GM12801 (cell line): ENCODE measurements at regions not wholly inside any gene's neighbourhood (a gene's known extent, or its start where the extent isn't known, plus 50 kb on each side); places are given as distances from the start of the nearest gene placed in this dataset.

Experiments used
- TF ChIP-seq, protein P1 (sequence below): IDR thresholded peaks from one replicate; pipeline ENCODE4 v1.5.1; 2011; ENCODE audit warnings: control low read depth; ENCODE audit not compliant: insufficient read length; ENCODE audit errors: extremely low read depth

DNA sequence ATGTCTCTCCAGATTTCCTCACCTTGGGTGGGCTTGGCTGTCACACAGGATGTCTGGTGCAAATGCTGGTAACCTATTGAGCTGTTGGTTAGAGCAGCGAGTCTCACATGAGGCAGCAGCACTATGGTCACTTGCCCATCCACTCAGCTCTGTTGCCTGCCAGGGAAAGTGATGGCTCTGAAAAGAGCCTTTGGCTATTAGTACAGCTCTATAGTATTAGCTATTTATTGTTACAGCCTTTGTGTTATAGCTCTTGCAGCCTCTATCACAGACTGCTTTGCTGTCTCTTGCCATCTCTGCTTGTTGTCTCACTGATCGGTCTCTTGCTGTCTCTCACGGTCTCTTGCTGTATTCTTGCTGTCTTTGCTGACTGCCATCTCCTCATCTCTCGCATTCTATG is 114.3 kb downstream of the MFSD1 start:
- TF ChIP-seq, protein P1, sequence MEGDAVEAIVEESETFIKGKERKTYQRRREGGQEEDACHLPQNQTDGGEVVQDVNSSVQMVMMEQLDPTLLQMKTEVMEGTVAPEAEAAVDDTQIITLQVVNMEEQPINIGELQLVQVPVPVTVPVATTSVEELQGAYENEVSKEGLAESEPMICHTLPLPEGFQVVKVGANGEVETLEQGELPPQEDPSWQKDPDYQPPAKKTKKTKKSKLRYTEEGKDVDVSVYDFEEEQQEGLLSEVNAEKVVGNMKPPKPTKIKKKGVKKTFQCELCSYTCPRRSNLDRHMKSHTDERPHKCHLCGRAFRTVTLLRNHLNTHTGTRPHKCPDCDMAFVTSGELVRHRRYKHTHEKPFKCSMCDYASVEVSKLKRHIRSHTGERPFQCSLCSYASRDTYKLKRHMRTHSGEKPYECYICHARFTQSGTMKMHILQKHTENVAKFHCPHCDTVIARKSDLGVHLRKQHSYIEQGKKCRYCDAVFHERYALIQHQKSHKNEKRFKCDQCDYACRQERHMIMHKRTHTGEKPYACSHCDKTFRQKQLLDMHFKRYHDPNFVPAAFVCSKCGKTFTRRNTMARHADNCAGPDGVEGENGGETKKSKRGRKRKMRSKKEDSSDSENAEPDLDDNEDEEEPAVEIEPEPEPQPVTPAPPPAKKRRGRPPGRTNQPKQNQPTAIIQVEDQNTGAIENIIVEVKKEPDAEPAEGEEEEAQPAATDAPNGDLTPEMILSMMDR = no peak

DNA sequence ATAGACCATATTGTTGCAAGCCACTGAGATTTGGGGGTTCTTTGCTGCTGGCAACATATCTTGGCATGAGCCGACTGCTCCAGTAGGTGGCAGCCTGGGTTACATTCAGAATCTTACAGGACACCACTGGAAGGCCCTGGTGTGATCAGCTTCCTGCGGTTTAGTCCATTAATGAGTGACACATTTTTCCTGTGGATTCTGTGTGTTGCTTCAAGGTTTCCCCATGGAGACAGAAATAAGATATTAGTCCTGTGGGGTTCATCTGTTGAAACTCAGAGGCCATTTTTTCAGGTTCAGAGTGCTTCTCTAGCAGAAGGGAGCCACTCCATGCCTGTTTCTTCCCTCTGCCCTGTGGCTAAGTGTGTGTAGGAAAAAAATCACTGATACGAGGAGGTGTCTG is 116.2 kb downstream of the MFSD1 start:
- TF ChIP-seq, protein P1 = no peak

DNA sequence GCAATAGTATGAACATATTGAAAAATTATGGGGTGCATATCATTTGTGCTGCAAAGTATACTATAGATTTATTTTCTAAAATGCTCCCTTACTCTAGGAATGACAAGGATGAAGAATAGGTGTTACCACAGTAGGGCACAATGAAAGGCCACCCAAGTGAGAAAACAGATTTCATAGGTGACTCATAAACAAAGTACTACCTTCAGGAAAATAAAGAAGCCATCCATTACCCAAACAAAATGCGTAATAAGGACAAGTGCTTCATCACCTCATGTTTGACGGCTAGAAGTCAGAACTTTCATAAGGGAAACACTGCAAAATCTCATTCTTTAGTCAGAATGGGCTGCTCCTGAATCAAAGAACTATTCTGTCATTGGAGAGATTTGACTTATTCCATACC is 116.6 kb downstream of the MFSD1 start:
- TF ChIP-seq, protein P1 = no peak

DNA sequence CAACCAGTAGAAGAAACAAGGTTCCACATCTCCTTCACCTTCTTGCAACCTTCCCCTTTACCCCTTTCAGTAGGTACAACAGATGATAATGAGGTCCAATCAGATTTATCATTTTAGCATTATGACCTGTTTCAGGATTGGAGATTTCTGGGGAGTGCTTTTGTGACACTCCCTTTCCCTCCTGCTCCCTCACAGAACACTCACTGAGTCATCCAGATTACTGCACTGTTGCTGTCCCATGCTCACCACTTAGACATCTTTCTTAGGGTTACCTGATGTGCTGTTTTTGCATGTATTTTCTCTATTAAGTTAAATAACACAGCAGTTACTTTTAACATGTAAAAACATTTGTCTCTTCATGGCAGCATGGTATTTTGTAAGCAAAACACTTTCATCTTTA is 118.5 kb downstream of the MFSD1 start:
- TF ChIP-seq, protein P1 = no peak

DNA sequence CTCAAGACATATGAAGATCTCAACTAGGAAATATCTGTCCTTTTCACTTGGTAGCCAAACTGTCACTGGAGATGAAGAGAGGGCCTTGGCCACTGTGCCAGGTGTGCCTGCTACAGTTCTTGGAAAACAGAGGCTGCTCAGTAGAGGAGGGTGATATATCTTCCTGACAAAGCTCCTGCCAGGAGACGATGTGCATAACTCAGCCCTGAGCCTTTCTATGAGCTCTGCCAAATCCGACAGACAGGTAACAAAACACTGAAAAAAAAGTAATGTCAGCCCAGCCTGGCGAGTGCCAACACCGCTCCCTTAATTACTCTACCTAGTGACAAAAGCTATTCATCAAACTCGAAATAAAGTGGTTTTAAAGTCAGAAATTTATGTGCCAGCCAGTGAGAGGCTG is 123.2 kb downstream of the MFSD1 start:
- TF ChIP-seq, protein P1 = no peak

DNA sequence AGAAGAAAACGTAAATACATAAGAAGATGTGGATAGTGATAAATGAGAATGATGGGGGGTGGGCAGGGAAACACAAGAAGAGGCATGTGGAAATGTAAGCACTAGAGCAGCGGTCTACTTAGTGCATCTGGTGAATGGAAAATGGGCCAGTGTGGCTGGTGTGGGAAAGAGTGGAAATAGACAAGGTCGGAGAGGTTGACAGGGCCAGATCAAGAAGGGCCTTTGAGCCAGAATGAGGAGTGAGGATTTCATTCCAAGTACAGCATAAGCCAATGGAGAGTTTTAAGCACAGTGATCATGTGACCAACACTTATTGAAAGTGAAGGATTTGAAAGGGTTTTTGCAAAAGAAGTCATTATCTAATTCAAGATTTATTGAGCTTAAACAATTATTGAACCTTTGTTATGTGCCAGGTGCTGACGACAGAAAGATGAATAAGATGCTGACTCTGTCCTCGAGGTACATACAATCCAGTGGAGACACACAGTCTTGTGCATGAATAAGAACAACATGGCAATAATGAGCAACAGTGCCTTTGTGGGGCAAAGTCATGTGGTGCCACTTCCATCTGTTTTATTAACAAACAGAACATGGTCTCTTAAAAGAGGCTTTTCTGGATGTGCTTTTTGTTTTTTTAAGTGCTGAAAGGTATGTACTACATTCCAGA is 124.1 kb downstream of the MFSD1 start:
- TF ChIP-seq, protein P1 = no peak

DNA sequence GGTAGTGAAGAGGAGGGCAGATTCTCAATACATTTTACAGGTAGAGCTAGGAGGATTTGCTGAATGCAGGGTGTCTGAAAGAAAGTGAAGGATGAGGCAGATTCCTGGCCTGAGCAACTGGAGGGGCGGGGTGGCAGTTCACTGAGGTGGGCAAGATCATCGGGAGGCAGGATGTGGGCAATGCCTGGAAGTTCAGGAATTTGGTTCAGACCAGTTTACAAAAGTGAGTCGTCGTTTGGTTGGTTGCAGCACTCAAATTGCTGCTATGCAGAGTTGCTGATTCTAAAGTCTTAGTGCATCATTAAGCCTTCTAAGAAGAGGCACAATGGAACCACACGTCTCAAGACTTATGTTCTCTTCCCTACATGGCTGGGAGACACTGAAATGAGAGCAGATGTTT is 134.0 kb downstream of the MFSD1 start:
- TF ChIP-seq, protein P1 = no peak
